NCI-H128 (cell line): ENCODE measurements at regions not wholly inside any gene's neighbourhood (a gene's known extent, or its start where the extent isn't known, plus 50 kb on each side); places are given as distances from the start of the nearest gene placed in this dataset.
A peak's percentile ranks its signal among the peaks of the same experiment; 100 is the strongest.
"Not testable (repeated sequence)": the region's sequence is repeated elsewhere in the genome, so short reads cannot be mapped to it uniquely, and the experiment has no call there.

Experiments used
- DNase-seq: peaks from one replicate; lab custom pipeline; 2025; ENCODE audit not compliant: unreplicated experiment; lab: John Stamatoyannopoulos, UW

- DNase-seq, result no peak
These were observed 92.0 kb upstream of the SRSF6 start for GRCh38 chr20:43365691-43366090.

GRCh38 chr20:43364001-43364400 lies 93.7 kb upstream of the SRSF6 start:
- DNase-seq, result no peak

- DNase-seq, result no peak
These were observed 94.2 kb upstream of the SRSF6 start for GRCh38 chr20:43363506-43363905.

GRCh38 chr20:43361526-43361925 lies 96.2 kb upstream of the SRSF6 start:
- no peak for DNase-seq

GRCh38 chr20:43360016-43360415 lies 97.7 kb upstream of the SRSF6 start:
- no peak for DNase-seq

- no peak for DNase-seq
These were observed 98.9 kb upstream of the SRSF6 start for GRCh38 chr20:43358811-43359210.

- no peak for DNase-seq
These were observed 100.3 kb upstream of the SRSF6 start for GRCh38 chr20:43357352-43357751.

GRCh38 chr20:43355610-43356009 lies 102.1 kb upstream of the SRSF6 start:
- no peak for DNase-seq

- DNase-seq, result no peak
These were observed 104.7 kb upstream of the SRSF6 start for GRCh38 chr20:43352996-43353395.

GRCh38 chr20:43350694-43351093 lies 107.0 kb upstream of the SRSF6 start:
- DNase-seq, result not testable (repeated sequence)

- DNase-seq, result no peak
These were observed 107.9 kb upstream of the SRSF6 start for GRCh38 chr20:43349841-43350240.

- DNase-seq, result not testable (repeated sequence)
These were observed 109.9 kb upstream of the SRSF6 start for GRCh38 chr20:43347839-43348238.

- DNase-seq, result no peak
These were observed 112.0 kb upstream of the SRSF6 start for GRCh38 chr20:43345676-43346075.

GRCh38 chr20:43341511-43341910 lies 116.2 kb upstream of the SRSF6 start:
- no peak for DNase-seq

GRCh38 chr20:43337036-43337435 lies 120.7 kb upstream of the SRSF6 start:
- DNase-seq, result no peak

- no peak for DNase-seq
These were observed 123.6 kb upstream of the SRSF6 start for GRCh38 chr20:43334080-43334479.

GRCh38 chr20:43331906-43332305 lies 125.8 kb upstream of the SRSF6 start:
- DNase-seq, result no peak

GRCh38 chr20:43328697-43329096 lies 129.0 kb upstream of the SRSF6 start:
- DNase-seq, result no peak

- DNase-seq, result not testable (repeated sequence)
These were observed 130.5 kb upstream of the SRSF6 start for GRCh38 chr20:43327234-43327633.

GRCh38 chr20:43325926-43326325 lies 131.8 kb upstream of the SRSF6 start:
- DNase-seq, result no peak

GRCh38 chr20:43323592-43323991 lies 133.9 kb upstream of the PTPRT start:
- no peak for DNase-seq

- DNase-seq, result peak; percentile 0
These were observed 133.1 kb upstream of the PTPRT start for GRCh38 chr20:43322851-43323250.

- DNase-seq, result no peak
These were observed 130.8 kb upstream of the PTPRT start for GRCh38 chr20:43320536-43320935.

GRCh38 chr20:43318755-43319297 lies 129.1 kb upstream of the PTPRT start:
- DNase-seq, result no peak
